ENCODE measurements at regions not wholly inside any gene's neighbourhood (a gene's known extent, or its start where the extent isn't known, plus 50 kb on each side); places are given as distances from the start of the nearest gene placed in this dataset.

GRCh38 chr5:23269981-23270380 is 237.4 kb upstream of the PRDM9 start:
- TF ChIP-seq CTCF (IDR thresholded peaks at IDR 0.05) (no peak), POLR2A (IDR thresholded peaks at IDR 0.05) (no peak)

Measured in body of pancreas (tissue), 4 donors.